Gastrocnemius medialis (tissue), 4 donors: ENCODE measurements at regions not wholly inside any gene's neighbourhood (a gene's known extent, or its start where the extent isn't known, plus 50 kb on each side); places are given as distances from the start of the nearest gene placed in this dataset.

ENCODE experiments used
- POLR2A ChIP-seq, 2 donors: fragments of 450-650 bp; IDR thresholded peaks; one replicate each; pipeline ENCODE4 v1.6.1; 2017; ENCODE audit warnings: antibody characterized with exemption in 2 of 2, mild to moderate bottlenecking in 2 of 2, moderate library complexity in 2 of 2
- TF ChIP-seq, protein P1 (sequence below), 5 experiments: fragments of 450-650 bp in 3 of 5; fragments of 200-600 bp in 2 of 5; sonication (generic) in 2 of 5; IDR thresholded peaks in 4 of 5; conservative IDR thresholded peaks in 1 of 5; 1 replicate in 4 of 5; 2 replicates in 1 of 5; pipeline ENCODE4 v1.5.1; 2016 to 2019; ENCODE audit warnings: antibody characterized with exemption in 5 of 5, mild to moderate bottlenecking in 3 of 5, moderate library complexity in 3 of 5

GRCh38 chr12:86565038-86565437, 308.8 kb upstream of the MGAT4C start:
- TF ChIP-seq, protein P1, sequence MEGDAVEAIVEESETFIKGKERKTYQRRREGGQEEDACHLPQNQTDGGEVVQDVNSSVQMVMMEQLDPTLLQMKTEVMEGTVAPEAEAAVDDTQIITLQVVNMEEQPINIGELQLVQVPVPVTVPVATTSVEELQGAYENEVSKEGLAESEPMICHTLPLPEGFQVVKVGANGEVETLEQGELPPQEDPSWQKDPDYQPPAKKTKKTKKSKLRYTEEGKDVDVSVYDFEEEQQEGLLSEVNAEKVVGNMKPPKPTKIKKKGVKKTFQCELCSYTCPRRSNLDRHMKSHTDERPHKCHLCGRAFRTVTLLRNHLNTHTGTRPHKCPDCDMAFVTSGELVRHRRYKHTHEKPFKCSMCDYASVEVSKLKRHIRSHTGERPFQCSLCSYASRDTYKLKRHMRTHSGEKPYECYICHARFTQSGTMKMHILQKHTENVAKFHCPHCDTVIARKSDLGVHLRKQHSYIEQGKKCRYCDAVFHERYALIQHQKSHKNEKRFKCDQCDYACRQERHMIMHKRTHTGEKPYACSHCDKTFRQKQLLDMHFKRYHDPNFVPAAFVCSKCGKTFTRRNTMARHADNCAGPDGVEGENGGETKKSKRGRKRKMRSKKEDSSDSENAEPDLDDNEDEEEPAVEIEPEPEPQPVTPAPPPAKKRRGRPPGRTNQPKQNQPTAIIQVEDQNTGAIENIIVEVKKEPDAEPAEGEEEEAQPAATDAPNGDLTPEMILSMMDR (IDR thresholded peaks at IDR 0.05 in 4 of 5, conservative IDR thresholded peaks at IDR 0.05 in 1 of 5): no peak
- TF ChIP-seq POLR2A (IDR thresholded peaks at IDR 0.05): no peak
